OCI-LY7 (cell line): ENCODE measurements at regions not wholly inside any gene's neighbourhood (a gene's known extent, or its start where the extent isn't known, plus 50 kb on each side); places are given as distances from the start of the nearest gene placed in this dataset.

Experiments
- BruUV-seq: library from RNA; stranded (reverse); fragments of 400-500 nt; replicated peaks from 2 replicates; lab custom pipeline; 2021; lab: Mats Ljungman, UMichigan
- CTCF ChIA-PET: fragments of 300-600 bp; sonication (Branson Sonifier 250); formaldehyde crosslinking; loops from one replicate; lab custom pipeline; 2022; ENCODE audit warnings: antibody characterized with exemption; ENCODE audit not compliant: unreplicated experiment; lab: Charles Lee
- POLR2A ChIA-PET: fragments of 300-600 bp; sonication (Branson Sonifier 250); formaldehyde crosslinking; loops from one replicate; lab custom pipeline; 2022; ENCODE audit warnings: antibody characterized with exemption; lab: Charles Lee
- DNase-seq: peaks from one replicate; pipeline ENCODE4 v3.0.0-alpha.2; 2015; ENCODE audit warnings: low spot score
- H2AFZ ChIP-seq: fragments of 200-600 bp; sonication (generic), shearing (Covaris generic); 2 replicates; pipeline ENCODE4 v1.6.1; 2014; ENCODE audit warnings: mild to moderate bottlenecking, antibody characterized with exemption, low read length, moderate library complexity
- H3K27ac ChIP-seq: fragments of 200-600 bp; sonication (generic); 2 replicates; pipeline ENCODE4 v1.5.1; 2014; ENCODE audit warnings: mixed run types, low read depth, mild to moderate bottlenecking, moderate library complexity, low read length, inconsistent platforms; ENCODE audit not compliant: poor library complexity, severe bottlenecking
- H3K36me3 ChIP-seq: fragments of 200-600 bp; sonication (generic); 2 replicates; pipeline ENCODE4 v1.6.1; 2014; ENCODE audit warnings: mild to moderate bottlenecking, antibody characterized with exemption, low read length, moderate library complexity, mixed read lengths; ENCODE audit not compliant: insufficient read depth
- H3K4me1 ChIP-seq: fragments of 200-600 bp; sonication (generic); 2 replicates; pipeline ENCODE4 v1.5.1; 2014; ENCODE audit warnings: mild to moderate bottlenecking, low read length; ENCODE audit not compliant: insufficient read depth, poor library complexity, severe bottlenecking
- H3K4me2 ChIP-seq: fragments of 200-600 bp; sonication (generic); 2 replicates; pipeline ENCODE4 v1.6.1; 2014; ENCODE audit warnings: mild to moderate bottlenecking, low read length
- H3K4me3 ChIP-seq: fragments of 200-600 bp; sonication (generic); 2 replicates; pipeline ENCODE4 v1.5.1; 2014; ENCODE audit warnings: mild to moderate bottlenecking, low read depth, low read length; ENCODE audit not compliant: poor library complexity, severe bottlenecking
- H3K79me2 ChIP-seq: fragments of 200-600 bp; sonication (generic); 2 replicates; pipeline ENCODE4 v1.6.1; 2016; ENCODE audit warnings: low read depth, mild to moderate bottlenecking, low read length, moderate library complexity, mixed read lengths; ENCODE audit not compliant: insufficient read depth
- H3K9me2 ChIP-seq: fragments of 200-600 bp; sonication (generic); 2 replicates; pipeline ENCODE4 v1.6.1; 2016; ENCODE audit warnings: mild to moderate bottlenecking, low read length, mixed read lengths; ENCODE audit not compliant: insufficient read depth
- H3K9me3 ChIP-seq: fragments of 200-600 bp; sonication (generic); 2 replicates; pipeline ENCODE4 v1.6.1; 2014; ENCODE audit warnings: mild to moderate bottlenecking, mixed run types, low read length, mixed read lengths
- H4K20me1 ChIP-seq: fragments of 200-600 bp; sonication (generic); 2 replicates; pipeline ENCODE4 v1.6.1; 2014; ENCODE audit warnings: mild to moderate bottlenecking, antibody characterized with exemption, low read length, moderate library complexity, mixed read lengths; ENCODE audit not compliant: insufficient read depth
- CTCF ChIP-seq: fragments of 200-600 bp; sonication (generic); conservative IDR thresholded peaks from 2 replicates; pipeline ENCODE4 v1.5.1; 2014; ENCODE audit warnings: mild to moderate bottlenecking, antibody characterized with exemption, low read length, moderate library complexity, mixed read lengths
- EZH2phosphoT487 ChIP-seq: fragments of 200-600 bp; sonication (generic); IDR thresholded peaks from 2 replicates; pipeline ENCODE4 v1.6.1; 2018; ENCODE audit warnings: low read depth, borderline replicate concordance, mild to moderate bottlenecking, mixed run types, antibody characterized with exemption, low read length, moderate library complexity, mixed read lengths
- intact Hi-C: fragments of 100-400 bp; cut with micrococcal nuclease; formaldehyde crosslinking; loops from one replicate; pipeline ENCODE4 v1.10.0; 2022; ENCODE audit not compliant: unreplicated experiment

GRCh38 chr1:229146647-229147046 lies 124.3 kb upstream of the RAB4A start:
- no peaks in the 10 kb centered on the region for H3K4me1 ChIP-seq
- no peaks in the 10 kb centered on the region for H3K36me3 ChIP-seq
- ChIA-PET POLR2A (interaction anchor here (0.6 kb wide), 1 partner anchor 316 kb away, joined by 4 read pairs; no protein-coding TSS in a partner anchor), CTCF (no interaction called here)
- no peaks in the 10 kb centered on the region for H3K79me2 ChIP-seq
- intact Hi-C loops: no loop called here
- BruUV-seq: no TSS peak
- H2AFZ ChIP-seq: no peak overlapping the region
- H3K4me3 ChIP-seq: no peak overlapping the region
- H3K9me2 ChIP-seq: no peaks in the 10 kb centered on the region
- H3K4me2 ChIP-seq: no peak overlapping the region
- no peaks in the 10 kb centered on the region for H3K9me3 ChIP-seq
- no peak for TF ChIP-seq CTCF
- TF ChIP-seq EZH2phosphoT487: no peak
- H3K27ac ChIP-seq: no peak overlapping the region
- no peak for DNase-seq
- H4K20me1 ChIP-seq: no peaks in the 10 kb centered on the region

- H3K4me1 ChIP-seq: no peaks in the 10 kb centered on the region
- H4K20me1 ChIP-seq: no peaks in the 10 kb centered on the region
- ChIA-PET POLR2A (no interaction called here), CTCF (no interaction called here)
- H3K36me3 ChIP-seq: no peaks in the 10 kb centered on the region
- no peaks in the 10 kb centered on the region for H3K79me2 ChIP-seq
- BruUV-seq: no TSS peak
- intact Hi-C loops: no loop called here
- H3K4me3 ChIP-seq: no peak overlapping the region
- no peak overlapping the region for H3K27ac ChIP-seq
- no peak for TF ChIP-seq EZH2phosphoT487
- no peak for TF ChIP-seq CTCF
- no peak for DNase-seq
- no peaks in the 10 kb centered on the region for H3K9me2 ChIP-seq
- H2AFZ ChIP-seq: no peak overlapping the region
- no peaks in the 10 kb centered on the region for H3K9me3 ChIP-seq
- H3K4me2 ChIP-seq: no peak overlapping the region
Measured at GRCh38 chr1:229147072-229147471, 123.8 kb upstream of the RAB4A start.

- no peak overlapping the region for H2AFZ ChIP-seq
- intact Hi-C loops: no loop called here
- no TSS peak for BruUV-seq
- H3K79me2 ChIP-seq: no peaks in the 10 kb centered on the region
- TF ChIP-seq CTCF (no peak), EZH2phosphoT487 (no peak)
- no peaks in the 10 kb centered on the region for H3K36me3 ChIP-seq
- POLR2A ChIA-PET: no interaction called here
- H3K4me3 ChIP-seq: no peak overlapping the region
- H3K9me2 ChIP-seq: no peaks in the 10 kb centered on the region
- no peaks in the 10 kb centered on the region for H3K9me3 ChIP-seq
- no peak overlapping the region for H3K27ac ChIP-seq
- no peaks in the 10 kb centered on the region for H4K20me1 ChIP-seq
- CTCF ChIA-PET: no interaction called here
- DNase-seq: no peak
- H3K4me1 ChIP-seq: no peaks in the 10 kb centered on the region
- no peak overlapping the region for H3K4me2 ChIP-seq
Measured at GRCh38 chr1:229148041-229148671, 122.8 kb upstream of the RAB4A start.
